ENCODE measurements at regions not wholly inside any gene's neighbourhood (a gene's known extent, or its start where the extent isn't known, plus 50 kb on each side); places are given as distances from the start of the nearest gene placed in this dataset.

- TF ChIP-seq CTCF (optimal IDR thresholded peaks at IDR 0.05 in 1 of 3, IDR thresholded peaks at IDR 0.05 in 1 of 3, conservative IDR thresholded peaks at IDR 0.05 in 1 of 3; ENCODE audit: extremely low read depth in 1 of 3, insufficient read depth in 2 of 3, low read length in 3 of 3) (peak; percentile 69 to 87 (median 83)), EZH2 (IDR thresholded peaks at IDR 0.05; ENCODE audit: low read length) (no peak)
Measured at GRCh38 chr17:27381007-27381501, 75.2 kb upstream of the KSR1 start.

Data from keratinocyte (primary cell).